PC-3 (cell line): ENCODE measurements at regions not wholly inside any gene's neighbourhood (a gene's known extent, or its start where the extent isn't known, plus 50 kb on each side); places are given as distances from the start of the nearest gene placed in this dataset.

Experiments
- ATAC-seq: fragments of 200-7000 bp; cut with Tn5 transposase; 2 replicates; pipeline ENCODE4 v1.9.1; 2020; ENCODE audit warnings: mild to moderate bottlenecking, moderate library complexity
- BruUV-seq: library from RNA; stranded (reverse); fragments of 400-500 nt; replicated peaks from 2 replicates; lab custom pipeline; 2021; lab: Mats Ljungman, UMichigan
- CTCF ChIA-PET: fragments of 300-600 bp; sonication (Branson Sonifier 250); formaldehyde crosslinking; loops from one replicate; lab custom pipeline; 2022; ENCODE audit warnings: antibody characterized with exemption; lab: Charles Lee
- POLR2A ChIA-PET: fragments of 300-600 bp; sonication (Branson Sonifier 250); formaldehyde crosslinking; loops from one replicate; lab custom pipeline; 2022; ENCODE audit warnings: antibody characterized with exemption; ENCODE audit not compliant: unreplicated experiment; lab: Charles Lee
- DNase-seq: peaks from one replicate; pipeline ENCODE4 v3.0.0-alpha.2; 2015
- H2AFZ ChIP-seq: fragments of 300-600 bp; sonication (generic); 2 replicates; pipeline ENCODE4 v1.6.0; 2016; ENCODE audit warnings: antibody characterized with exemption, low read length
- H3F3A ChIP-seq: fragments of 300-600 bp; sonication (generic); one replicate; pipeline ENCODE4 v1.6.0; 2017; ENCODE audit warnings: antibody characterized with exemption, low read length, control low read depth, mild to moderate bottlenecking; ENCODE audit not compliant: unreplicated experiment
- H3K27ac ChIP-seq: fragments of 300-600 bp; sonication (generic); 2 replicates; pipeline ENCODE4 v1.5.1; 2016; ENCODE audit warnings: mild to moderate bottlenecking, low read length
- H3K27me3 ChIP-seq: fragments of 300-600 bp; sonication (generic); 2 replicates; pipeline ENCODE4 v1.6.1; 2016; ENCODE audit warnings: low read length, mixed read lengths
- H3K36me3 ChIP-seq: fragments of 300-600 bp; sonication (generic); 2 replicates; pipeline ENCODE4 v1.6.1; 2016; ENCODE audit warnings: low read depth, mixed run types, low read length, mixed read lengths
- H3K4me1 ChIP-seq: fragments of 300-600 bp; sonication (generic); 2 replicates; pipeline ENCODE4 v1.5.1; 2016; ENCODE audit warnings: low read length; ENCODE audit not compliant: insufficient read depth
- H3K4me2 ChIP-seq: fragments of 300-600 bp; sonication (generic); 2 replicates; pipeline ENCODE4 v1.6.0; 2016; ENCODE audit warnings: low read length
- H3K4me3 ChIP-seq: fragments of 300-600 bp; sonication (generic); 2 replicates; pipeline ENCODE4 v1.5.1; 2016; ENCODE audit warnings: mild to moderate bottlenecking, low read length, mixed read lengths
- H3K79me2 ChIP-seq: fragments of 300-600 bp; sonication (generic); 2 replicates; pipeline ENCODE4 v1.6.1; 2017; ENCODE audit warnings: low read length, mixed read lengths
- H3K9ac ChIP-seq: fragments of 300-600 bp; sonication (generic); 2 replicates; pipeline ENCODE4 v1.6.0; 2016; ENCODE audit warnings: mild to moderate bottlenecking, low read length
- H3K9me2 ChIP-seq: fragments of 300-600 bp; sonication (generic); replicated peaks from 2 replicates; pipeline ENCODE4 v1.6.1; 2016; ENCODE audit warnings: mixed run types, low read length, mixed read lengths
- H3K9me3 ChIP-seq: fragments of 300-600 bp; sonication (generic); 2 replicates; pipeline ENCODE4 v1.6.1; 2016; ENCODE audit warnings: low read length, mixed read lengths
- H4K20me1 ChIP-seq: fragments of 300-600 bp; sonication (generic); 2 replicates; pipeline ENCODE4 v1.6.1; 2016; ENCODE audit warnings: low read length, mixed read lengths
- CTCF ChIP-seq: fragments of 300-600 bp; sonication (generic); conservative IDR thresholded peaks from 2 replicates; pipeline ENCODE4 v1.5.1; 2017; ENCODE audit warnings: antibody characterized with exemption, low read depth, mild to moderate bottlenecking, low read length
- EZH2 ChIP-seq: fragments of 300-600 bp; sonication (generic); IDR thresholded peaks from one replicate; pipeline ENCODE4 v1.6.1; 2017; ENCODE audit warnings: antibody characterized with exemption, mild to moderate bottlenecking, low read length; ENCODE audit not compliant: unreplicated experiment
- EZH2phosphoT487 ChIP-seq: fragments of 300-600 bp; sonication (generic); IDR thresholded peaks from 2 replicates; pipeline ENCODE4 v1.6.1; 2018; ENCODE audit warnings: mild to moderate bottlenecking, antibody characterized with exemption, low read length, borderline replicate concordance
- intact Hi-C: fragments of 100-400 bp; cut with micrococcal nuclease; formaldehyde crosslinking; loops from 2 replicates; pipeline ENCODE4 v1.9.0; 2023

DNA sequence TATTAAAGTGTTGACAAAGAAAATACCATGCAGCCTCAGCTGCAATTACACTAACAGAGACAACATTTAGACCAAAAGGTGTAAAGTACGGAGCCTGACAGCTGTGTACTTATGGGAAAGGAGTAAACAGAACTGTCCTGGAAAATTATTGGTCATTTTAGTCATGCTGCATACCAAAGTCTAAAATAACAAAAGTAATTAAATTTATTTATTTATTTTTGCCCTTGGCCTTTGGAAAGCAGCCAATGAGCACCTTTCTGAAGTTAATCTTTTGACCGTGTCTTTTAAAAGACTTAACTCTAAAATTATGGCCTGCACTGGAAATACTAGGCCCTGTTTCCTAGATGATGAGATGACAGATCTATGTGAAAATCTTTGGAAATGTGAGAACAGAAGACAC is 597.6 kb downstream of the NXPH1 start:
- DNase-seq (no peak), ATAC-seq (no peak)
- H3K36me3 ChIP-seq, result no peaks in the 10 kb centered on the region
- TF ChIP-seq CTCF (no peak), EZH2 (no peak), EZH2phosphoT487 (no peak)
- H3K4me1 ChIP-seq, result no peaks in the 10 kb centered on the region
- no peak overlapping the region for H3K9ac ChIP-seq
- H3K79me2 ChIP-seq, result no peaks in the 10 kb centered on the region
- H3K4me2 ChIP-seq, result no peak overlapping the region
- H3F3A ChIP-seq, result no peaks in the 10 kb centered on the region
- no peaks in the 10 kb centered on the region for H4K20me1 ChIP-seq
- ChIA-PET POLR2A (no interaction called here), CTCF (no interaction called here)
- no peak overlapping the region for H3K27ac ChIP-seq
- H3K27me3 ChIP-seq, result no peaks in the 10 kb centered on the region
- 0 out of 2 replicates have a peak, but pooled peaks cover 5% of the 10 kb centered on the region for H3K9me3 ChIP-seq
- H2AFZ ChIP-seq, result no peak overlapping the region
- H3K9me2 ChIP-seq, result no peaks in the 10 kb centered on the region
- no TSS peak for BruUV-seq
- intact Hi-C loops, result no loop called here
- H3K4me3 ChIP-seq, result no peak overlapping the region

DNA sequence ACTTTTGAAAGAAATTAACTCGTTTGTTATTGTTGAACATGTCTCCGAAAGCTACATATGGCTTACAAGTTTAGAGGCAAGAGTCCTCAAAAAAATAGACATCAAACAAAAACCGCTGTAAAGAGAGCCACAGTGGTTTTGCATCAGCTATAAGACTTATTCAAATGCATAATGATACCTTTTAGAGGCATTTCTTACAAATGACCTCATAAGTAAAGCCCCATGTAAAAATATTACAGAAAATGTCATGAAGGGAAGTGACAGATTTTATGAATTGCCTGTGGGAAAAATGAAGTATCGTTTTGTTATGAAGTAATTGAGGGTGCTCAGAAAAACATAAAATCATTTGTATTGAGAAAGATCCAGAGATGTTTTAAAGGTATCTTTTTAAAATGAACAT is 598.0 kb downstream of the NXPH1 start:
- Histone ChIP-seq H3K4me3 (no peak overlapping the region), H4K20me1 (no peaks in the 10 kb centered on the region), H3K4me1 (no peaks in the 10 kb centered on the region), H3K36me3 (no peaks in the 10 kb centered on the region), H3F3A (no peaks in the 10 kb centered on the region), H3K9ac (no peak overlapping the region), H3K4me2 (no peak overlapping the region), H3K9me3 (0 out of 2 replicates have a peak, but pooled peaks cover 5% of the 10 kb centered on the region), H3K27me3 (no peaks in the 10 kb centered on the region), H3K27ac (no peak overlapping the region), H2AFZ (no peak overlapping the region), H3K79me2 (no peaks in the 10 kb centered on the region), H3K9me2 (no peaks in the 10 kb centered on the region)
- ChIA-PET CTCF (no interaction called here), POLR2A (no interaction called here)
- intact Hi-C loops, result no loop called here
- TF ChIP-seq EZH2phosphoT487, result no peak
- TF ChIP-seq CTCF, result no peak
- no peak for TF ChIP-seq EZH2
- BruUV-seq, result no TSS peak
- DNase-seq (no peak), ATAC-seq (no peak)

DNA sequence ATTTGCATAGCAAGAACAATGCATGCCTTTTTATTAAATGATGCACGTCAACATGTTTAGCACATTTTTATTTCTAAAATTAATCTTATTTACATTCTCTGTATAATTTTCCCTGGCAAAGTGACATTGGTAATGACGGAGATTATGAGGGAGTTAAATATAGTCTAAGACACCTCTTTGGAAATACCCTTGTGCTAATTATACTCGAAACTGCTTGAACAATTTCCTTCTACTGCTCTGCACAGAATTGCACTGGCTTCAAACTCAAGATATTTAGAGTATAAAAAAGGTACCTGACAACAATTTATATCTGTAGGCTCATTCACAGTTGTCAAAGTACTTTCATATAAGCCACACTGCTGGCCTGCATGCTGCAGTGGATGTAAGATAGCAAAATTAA is 602.7 kb downstream of the NXPH1 start:
- Histone ChIP-seq H3K4me1 (no peaks in the 10 kb centered on the region), H3K4me2 (no peak overlapping the region), H4K20me1 (no peaks in the 10 kb centered on the region), H3K27me3 (no peaks in the 10 kb centered on the region), H3K79me2 (no peaks in the 10 kb centered on the region), H3K9ac (no peak overlapping the region), H3K9me2 (no peaks in the 10 kb centered on the region), H3K9me3 (no peaks in the 10 kb centered on the region), H3K27ac (no peak overlapping the region), H2AFZ (no peak overlapping the region), H3K36me3 (no peaks in the 10 kb centered on the region), H3K4me3 (no peak overlapping the region), H3F3A (no peaks in the 10 kb centered on the region)
- POLR2A ChIA-PET, result no interaction called here
- ATAC-seq (no peak), DNase-seq (no peak)
- BruUV-seq, result no TSS peak
- CTCF ChIA-PET, result no interaction called here
- intact Hi-C loops, result no loop called here
- TF ChIP-seq EZH2 (no peak), EZH2phosphoT487 (no peak), CTCF (no peak)
